HK-2 (cell line): ENCODE measurements at regions not wholly inside any gene's neighbourhood (a gene's known extent, or its start where the extent isn't known, plus 50 kb on each side); places are given as distances from the start of the nearest gene placed in this dataset.

Experiments used
- DNase-seq: peaks from one replicate; pipeline ENCODE4 v3.0.0-alpha.2; 2018; ENCODE audit not compliant: unreplicated experiment

DNA sequence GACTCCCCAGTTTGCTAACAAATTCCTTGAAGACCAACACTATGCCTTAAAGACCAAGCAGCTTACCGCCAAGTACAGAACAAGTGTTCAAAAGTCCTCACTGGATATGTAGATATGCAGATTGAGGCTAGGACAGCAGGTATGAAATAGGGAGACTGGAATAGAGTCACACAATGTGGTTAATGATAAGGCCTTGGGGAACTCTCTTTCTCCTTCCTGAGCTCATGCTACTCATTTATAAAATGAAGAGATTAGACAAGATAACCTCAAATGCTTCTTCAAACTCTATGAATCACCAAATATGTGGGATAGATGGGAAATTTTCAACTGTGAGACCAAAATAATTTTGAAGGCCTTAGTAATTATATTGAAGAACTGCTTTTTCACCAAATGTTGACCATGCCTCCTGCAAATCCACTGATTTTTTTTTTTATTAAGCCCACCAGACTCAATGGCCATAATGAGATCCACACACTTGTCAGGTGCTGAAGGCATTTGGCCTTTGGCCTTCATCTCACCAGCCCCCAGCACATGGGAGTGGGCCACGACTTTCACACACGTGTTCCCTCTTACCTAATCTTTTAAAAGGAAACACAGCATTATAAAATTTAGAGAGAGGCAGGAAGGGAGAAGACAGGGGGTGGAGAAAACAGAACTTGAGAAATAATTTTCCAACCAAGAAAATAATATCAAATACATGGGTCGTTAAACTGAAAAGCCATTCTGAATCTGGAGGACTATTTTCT lies 181.5 kb downstream of the EN1 start:
- DNase-seq = no peak

DNA sequence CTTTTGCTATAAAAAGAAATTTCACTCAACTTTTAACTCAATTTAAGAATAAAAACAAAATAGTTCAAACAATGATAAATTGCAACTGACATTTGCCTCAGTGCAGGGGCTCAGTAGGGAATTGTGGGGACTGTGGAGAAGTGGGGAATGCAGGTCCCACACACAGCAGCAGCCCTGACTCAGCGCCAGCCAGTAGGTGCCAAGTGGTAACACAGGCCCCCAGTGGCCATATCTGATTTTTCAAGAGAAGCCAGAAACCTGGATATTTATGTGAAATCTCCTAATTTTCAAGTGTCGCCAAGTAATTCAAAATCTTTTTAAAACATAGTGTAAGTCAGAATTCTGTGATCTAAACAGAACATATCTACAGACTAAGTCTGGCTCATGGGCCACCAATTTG lies 186.3 kb downstream of the EN1 start:
- no peak for DNase-seq

DNA sequence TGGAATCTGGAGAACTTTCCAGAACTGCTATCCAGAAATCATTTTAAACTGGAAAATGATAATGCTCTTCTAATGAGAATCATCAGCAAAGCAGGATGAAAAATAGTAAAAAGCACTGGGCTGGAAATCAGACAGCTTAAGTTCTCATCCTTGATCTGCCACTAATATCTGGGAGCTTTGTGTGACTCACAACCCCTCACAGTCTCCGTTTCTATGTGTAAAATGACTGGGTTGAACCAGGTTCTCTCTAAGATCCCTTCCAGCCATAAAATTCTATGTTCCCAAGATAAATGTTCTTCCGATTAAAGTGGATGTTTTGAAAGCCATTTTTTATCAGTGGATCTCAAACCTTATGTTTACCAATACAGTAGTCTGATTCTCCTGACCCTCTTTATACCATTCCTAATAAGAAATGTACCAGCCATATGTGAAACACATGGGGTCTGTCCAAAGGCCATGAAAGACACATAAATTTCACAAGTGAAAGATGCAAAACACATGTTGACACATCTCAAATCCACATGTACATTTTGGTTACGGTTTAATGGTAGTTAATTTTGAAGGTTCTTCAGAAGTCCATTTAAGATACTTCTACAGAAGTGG lies 188.8 kb downstream of the EN1 start:
- no peak for DNase-seq

DNA sequence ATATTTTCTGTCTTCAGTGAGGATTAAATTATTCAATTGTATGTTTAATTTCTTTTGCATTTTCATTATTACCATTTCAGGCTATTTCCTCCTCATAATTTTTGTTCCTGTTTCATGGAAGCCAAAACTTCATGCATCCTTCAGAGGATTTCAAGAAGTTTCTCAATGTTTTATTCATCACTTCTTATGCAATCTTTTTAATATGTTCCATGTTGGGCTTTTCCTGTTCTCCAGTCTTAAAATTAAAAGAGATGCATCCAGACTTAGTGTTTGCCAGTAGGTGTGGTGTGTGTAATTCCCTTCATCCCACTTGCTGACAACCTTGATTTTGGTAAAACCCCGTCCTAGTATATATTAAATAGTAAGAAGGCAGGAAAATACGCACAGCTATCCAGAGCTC lies 190.0 kb downstream of the EN1 start:
- DNase-seq = no peak

DNA sequence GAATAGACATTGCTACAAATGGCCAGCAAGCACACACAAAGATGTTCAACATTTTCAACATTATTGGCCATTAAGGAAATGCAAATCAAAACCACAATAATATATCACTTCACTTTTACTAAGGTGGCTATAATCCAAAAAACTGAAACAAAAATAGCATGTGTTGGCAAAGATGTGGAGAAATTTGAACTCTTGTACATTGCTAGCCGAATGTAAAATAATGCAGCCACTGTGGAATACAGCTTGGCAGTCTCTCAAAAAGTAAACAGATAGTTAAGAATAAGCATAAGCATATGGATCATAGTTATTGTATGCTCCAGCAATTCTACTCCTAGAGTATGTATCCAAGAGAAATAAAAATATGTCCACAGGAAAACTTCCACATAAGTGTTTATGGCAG lies 192.5 kb downstream of the EN1 start:
- no peak for DNase-seq

DNA sequence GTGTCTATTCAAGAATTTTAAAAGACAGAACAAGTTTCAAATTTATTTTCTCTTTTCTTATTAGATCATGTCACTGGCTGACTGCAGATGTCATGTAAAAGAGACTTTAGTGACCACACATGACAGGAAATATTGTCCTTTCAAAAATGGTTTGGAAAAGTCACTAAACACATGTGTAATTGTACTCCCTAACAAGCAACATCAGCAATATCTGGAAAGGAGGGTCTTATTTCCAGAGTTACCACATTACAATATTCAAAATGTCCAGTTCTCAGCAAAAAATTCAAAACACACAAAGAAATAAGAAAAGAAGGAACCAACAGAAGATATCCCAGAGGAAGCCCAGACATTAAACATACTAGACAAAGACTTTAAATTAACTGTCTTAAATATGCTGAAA lies 197.1 kb downstream of the EN1 start:
- no peak for DNase-seq

DNA sequence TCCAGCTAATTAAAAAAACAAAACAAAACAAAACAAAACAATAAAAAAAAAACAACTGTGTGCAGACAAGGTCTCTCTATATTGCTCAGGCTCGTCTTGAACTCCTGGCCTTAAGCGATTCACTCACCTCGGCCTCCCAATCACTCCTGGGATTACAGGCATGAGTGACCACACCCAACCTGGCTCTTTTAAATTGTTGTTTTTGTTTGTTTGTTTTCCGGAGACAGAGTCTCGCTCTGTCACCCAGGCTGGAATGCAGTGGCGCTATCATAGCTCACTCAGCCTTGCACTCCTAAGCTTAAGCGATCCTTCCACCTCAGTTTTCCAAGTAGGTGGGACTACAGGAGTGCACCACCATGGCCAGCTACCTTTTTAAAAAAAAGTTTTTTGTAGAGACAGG lies 201.6 kb downstream of the EN1 start:
- DNase-seq = no peak

DNA sequence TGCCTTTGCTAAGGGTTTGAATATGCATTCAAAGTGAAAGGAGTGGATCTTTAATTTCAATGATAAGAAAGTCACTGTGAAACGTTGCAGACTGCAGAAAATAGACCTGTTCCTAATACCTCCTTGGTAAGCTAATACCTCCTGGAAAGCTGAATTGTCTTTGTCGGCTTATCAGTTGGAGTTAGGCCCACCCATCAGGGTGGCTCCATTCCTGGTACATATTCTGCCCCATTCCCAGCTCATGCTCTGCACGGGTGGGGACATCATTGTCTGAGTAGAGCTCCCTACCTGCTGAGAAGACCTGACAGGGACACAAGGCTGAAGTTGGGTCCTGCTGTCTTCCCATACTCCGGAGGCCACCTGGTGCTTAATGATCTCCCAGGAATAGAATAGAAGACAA lies 203.3 kb downstream of the EN1 start:
- no peak for DNase-seq

DNA sequence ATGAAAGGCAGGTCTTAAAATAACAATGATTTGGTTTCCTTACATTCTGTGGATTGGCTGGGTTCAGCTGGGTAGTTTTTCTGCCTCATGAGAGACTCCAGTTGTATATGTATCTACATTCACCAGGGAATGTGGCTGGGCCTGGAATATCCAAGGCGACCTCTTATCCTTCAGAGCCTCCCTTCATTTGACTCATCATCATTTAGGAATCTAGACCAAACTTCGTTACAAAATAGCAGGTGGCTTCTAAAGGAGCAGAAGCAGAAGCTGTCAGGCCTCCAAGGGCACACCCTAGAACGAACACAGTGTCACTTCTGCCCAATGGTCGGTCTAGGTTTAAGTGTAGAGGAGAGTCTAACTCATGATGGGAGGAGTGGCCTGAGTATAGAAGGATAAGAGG lies 204.2 kb downstream of the EN1 start:
- no peak for DNase-seq

DNA sequence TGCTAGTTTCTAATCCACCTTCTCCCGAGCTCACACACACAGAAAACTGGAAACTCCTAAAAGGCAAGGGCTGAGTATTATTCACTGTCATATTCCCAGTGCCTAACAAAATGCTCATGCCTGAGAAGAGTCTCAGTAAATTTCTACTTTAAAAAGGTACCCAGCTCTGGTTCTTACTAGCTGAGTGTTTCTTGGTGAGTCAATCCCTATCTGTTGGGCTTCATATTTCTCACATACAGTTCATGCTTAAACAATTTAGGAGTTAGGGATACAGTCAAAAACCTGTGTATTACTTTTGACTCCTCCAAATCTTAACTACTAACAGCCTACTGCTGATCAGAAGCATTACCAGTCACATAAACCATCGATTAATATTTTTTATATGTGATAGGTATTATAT lies 204.9 kb downstream of the EN1 start:
- no peak for DNase-seq

DNA sequence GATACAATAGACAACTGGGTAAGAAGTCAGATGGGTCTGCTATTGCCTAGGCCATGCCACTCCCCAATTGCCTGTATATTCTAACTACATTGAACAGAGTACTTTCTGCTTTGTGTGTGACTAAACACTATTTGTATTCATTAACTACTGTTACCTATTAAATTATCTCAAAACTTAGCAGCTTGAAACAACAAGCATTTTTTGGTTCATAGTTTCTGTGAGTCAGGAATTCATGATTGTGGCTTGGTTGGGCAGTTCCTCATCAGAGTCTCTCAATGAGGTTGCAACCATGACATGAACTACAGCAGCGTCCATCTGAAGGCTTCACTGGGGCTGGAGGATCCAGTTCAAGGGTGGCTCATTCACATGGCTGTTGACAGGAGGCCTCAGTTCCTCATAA lies 205.7 kb downstream of the EN1 start:
- DNase-seq = no peak

DNA sequence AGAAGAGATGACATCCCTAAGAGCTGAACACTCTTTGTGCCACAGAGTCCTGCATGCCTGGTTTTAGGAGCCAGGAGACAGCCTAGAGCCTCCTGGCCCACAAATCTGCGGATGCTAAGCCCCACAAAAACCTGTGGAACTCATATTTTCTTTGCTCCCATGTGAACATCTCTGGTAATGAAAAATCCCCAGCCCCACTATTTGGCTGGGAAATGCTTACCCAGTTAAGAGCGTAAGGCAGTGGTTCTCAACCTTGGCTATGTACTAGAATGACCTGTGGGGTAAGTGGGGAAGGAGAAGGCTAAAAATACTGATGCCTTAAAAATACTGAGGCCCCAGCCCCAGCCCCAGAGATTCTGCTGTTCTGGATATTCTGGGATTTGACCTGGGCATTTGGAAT lies 208.1 kb downstream of the EN1 start:
- DNase-seq = no peak

DNA sequence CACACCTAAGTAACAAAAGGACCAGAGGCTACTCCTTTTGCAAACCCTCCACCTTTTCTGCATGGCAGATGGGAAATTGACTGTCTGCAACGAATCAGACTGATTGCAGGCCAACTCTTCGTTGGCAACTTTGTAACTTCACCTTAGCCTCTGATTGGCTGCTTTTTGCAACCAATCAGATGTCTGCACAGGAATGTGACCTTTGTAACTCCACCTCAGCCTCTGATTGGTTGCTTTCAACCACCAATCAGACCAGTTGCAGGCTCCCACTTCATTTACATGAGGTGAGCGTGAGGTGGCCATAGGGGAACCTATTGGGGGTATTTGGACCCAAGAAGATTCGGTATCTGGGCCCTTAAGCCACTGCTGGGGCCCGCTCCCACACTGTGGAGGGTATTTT lies 209.0 kb downstream of the EN1 start:
- no peak for DNase-seq

DNA sequence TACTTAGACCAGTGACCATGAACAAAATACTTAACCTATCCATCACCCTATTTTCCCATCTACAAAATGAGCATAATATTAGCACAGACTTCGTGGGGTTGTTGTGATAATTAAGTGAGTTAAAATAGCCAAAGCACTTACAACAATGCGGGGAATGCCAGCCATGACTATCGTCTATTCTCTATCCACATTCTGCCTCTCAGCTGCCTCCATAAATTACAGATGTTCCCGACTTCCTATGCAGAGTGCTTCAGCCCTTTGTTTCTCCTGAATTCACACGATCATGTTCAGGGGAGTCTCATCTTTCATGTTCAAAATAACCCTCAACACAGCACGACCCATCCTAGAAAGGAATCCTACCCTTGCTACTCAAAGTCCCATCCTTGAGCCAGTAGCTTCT lies 211.6 kb downstream of the EN1 start:
- no peak for DNase-seq

DNA sequence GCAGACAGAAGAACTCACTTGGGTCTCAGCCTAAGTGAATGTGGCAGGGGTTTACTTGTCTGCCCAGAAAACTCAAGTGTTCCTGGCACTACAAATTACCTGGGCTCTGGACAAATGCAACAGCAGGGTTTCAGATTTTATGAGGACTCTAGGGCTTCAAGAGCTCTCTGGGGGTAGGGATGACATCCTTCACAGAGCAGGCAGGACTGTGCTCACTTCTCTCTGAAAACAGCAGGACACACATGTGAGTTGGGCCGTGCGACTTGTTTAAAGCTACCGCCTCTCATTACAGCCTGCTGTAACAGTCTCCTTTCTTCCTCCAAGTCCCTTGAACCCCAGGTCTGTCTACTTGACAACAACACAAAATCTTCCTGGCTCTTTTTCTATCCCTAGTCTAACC lies 212.6 kb downstream of the EN1 start:
- no peak for DNase-seq

DNA sequence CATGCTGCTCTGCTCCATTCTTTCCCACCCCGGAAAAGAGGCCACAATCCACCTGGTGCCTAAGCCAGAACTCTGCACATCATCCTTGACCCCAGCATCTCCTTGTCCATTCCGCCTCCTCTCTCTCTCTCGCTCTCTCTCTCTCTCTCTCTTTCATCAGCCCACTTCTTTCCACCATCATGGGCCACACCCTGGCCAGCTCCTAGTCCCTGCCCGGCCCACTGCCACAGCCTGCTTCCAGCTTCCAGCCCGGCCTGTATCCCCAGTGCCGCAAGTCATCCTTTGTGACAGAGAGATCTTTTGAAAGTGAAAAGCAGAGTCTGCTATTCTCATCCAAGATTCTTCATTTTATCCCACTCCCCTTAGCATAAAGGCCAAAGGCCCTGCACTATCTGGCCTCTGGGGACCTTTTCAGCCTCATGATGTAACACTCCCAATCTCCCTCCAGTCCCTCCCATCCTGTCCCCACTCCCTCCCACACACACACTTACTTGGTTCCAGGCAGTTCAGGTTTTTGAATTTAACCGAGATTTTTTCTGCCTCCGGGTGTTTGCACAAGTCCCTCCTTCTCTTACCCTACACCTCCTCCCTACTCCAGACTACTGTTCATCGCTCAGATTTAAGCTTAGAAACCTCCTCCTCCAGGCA lies 214.0 kb downstream of the EN1 start:
- DNase-seq = no peak

DNA sequence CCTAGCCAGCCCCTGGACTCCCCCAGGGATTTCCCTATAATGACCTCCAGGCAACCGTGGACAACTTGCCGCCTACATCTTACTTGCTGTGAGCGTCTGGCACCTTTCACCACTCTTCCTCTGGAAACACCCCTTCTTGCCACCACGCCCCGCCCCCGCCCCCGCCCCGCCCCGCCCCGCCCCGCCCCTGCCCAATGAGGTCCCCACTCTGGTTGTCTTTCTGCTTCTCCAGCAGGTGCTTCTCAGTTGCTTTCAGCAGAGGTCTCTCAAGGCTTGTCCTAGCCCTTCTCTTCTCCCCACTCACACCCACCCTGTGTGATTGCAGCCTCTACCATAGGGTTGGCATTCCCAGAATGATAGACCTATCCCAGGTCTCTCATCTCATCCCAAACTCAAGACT lies 214.5 kb downstream of the EN1 start:
- DNase-seq = no peak

DNA sequence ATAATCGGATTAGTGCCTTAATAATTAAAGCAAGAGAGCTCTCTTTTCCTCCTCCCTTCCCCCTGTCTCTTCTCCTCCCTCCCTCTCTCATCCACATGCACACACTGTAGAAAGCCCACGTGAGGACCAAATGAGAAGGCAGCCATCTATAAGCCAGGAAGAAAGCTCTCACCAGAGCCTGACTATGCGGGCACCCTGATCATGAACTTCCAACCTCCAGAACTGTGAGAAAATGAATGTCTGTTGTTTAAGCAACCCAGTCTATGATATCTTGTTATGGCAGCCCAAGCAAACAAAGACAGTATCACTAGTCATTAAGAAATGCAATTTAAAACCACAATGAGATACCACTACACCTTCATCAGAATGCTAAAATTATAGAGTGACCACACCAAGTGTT lies 220.3 kb downstream of the EN1 start:
- DNase-seq = no peak

DNA sequence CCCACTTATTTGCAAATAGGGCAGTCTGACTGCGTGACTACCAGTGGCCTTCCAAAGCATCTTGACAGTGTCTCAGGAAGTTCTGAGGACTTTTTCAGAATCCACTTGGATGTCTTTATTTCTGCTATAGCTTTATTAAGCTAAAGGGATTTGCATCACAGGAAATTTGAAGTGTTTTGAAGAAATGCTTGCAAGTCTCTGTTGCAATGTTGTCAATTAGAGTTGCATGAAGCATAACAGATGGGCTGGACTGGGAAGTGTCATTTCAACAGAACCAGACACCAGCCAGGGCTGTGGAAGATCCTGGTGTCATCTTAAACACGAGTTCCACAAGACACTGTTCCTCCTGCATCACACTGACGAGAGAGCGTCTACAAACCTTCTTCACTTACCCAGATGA lies 224.5 kb downstream of the EN1 start:
- no peak for DNase-seq

DNA sequence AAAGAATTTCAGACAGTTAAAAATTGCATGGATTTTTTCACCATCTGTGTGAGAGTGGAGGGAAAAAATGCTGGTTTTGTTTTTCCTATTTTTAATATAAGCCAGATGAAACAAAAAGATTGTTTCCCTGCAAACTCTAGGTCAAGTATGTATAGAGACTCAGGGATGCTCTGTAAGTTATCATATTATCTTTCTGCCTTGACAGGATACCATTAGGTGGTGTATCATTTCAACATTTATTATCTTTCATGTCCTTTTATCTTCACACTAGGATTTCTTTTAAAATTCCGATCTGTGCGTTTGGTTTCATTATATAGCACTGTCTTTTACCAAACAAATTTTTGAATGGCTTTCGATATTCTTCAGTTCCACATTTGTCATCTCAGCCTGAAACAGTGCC lies 225.3 kb downstream of the EN1 start:
- no peak for DNase-seq

DNA sequence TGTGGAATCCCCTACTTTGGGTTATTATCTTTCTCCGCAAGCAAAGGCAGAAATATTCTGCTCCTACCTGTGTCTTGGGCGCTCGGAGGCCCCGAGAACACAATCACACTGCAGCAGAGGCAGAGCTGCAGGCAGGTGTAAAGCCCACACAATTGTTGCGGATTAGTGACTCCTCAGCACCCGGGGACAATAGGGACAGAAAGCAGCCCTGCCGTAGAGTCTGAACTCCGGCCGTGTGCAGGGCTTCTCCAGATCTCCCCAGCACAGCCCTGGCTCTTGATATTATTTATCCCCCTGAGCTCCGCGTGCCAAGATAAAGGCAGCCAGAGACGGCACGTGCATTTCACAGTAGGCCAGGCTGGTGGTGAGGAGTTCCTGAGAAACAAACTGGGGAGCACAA lies 229.2 kb downstream of the EN1 start:
- no peak for DNase-seq

DNA sequence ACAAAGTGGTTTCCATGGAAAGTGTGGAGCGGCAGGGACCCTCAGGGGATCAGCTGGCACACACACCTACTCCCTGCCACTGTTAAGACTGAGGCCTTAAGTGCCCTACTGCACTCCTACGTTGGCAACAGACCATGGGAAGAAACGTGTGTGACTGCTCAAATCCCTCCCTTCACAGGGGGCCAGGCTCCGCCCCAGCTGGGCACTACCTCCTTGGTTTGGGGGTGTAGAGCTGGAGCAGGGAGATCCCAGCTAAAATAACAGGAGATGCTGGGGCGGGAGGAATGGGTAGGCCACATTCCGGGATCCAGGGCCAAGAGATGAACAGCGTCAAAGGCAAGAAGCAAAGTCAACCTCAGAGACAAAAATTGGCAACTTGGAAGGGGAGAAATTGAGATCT lies 231.0 kb downstream of the EN1 start:
- DNase-seq = no peak

DNA sequence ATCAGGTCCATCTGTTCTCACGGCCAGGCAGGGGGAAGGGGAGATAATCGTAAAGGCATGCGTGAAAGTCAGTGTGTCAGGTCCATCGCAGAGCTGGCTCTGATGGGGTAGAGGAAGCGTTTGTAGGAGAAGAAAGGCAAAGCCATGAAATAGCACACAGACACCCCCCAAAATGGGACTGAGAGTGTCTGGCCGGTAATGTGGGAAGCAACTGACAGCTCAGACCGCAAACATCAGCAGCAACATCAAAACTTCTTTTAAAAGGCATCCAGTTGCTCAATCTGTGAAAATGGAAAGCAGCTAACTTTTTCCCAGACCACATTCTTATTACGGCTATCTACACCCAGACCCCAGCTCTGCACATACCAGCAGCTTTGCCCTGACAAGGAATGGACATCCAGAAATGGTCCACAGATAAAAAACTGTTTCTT lies 232.6 kb downstream of the EN1 start:
- DNase-seq = no peak

DNA sequence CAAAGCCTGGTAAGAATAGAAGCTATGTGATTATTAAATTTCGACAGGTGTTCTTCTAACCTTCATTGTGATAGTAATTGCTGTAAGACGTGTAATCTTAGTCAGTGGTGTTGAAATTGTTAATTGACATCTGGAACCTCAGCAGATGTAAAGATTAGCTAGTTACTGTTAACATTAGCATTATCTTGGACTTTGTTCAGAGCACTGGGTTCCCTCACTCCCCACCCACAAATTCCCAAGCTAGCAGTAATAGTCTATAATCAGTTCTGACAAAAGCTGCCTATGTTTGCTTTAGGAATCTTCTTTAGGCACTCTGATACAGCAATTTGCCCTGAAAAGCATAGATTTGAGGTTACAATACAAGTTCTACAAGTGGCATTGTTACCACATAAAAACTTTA lies 233.7 kb downstream of the EN1 start:
- DNase-seq = no peak
